NCI-H1694 treated with DMSO at 0.1 percent for 48 hours (cell line): ENCODE measurements at regions not wholly inside any gene's neighbourhood (a gene's known extent, or its start where the extent isn't known, plus 50 kb on each side); places are given as distances from the start of the nearest gene placed in this dataset.
A peak's percentile ranks its signal among the peaks of the same experiment; 100 is the strongest.
"Not testable (repeated sequence)": the region's sequence is repeated elsewhere in the genome, so short reads cannot be mapped to it uniquely, and the experiment has no call there.

Experiments
- DNase-seq: peaks from one replicate; lab custom pipeline; 2025; lab: John Stamatoyannopoulos, UW

- DNase-seq = no peak
Observed at GRCh38 chr12:90829044-90829443, 125.9 kb downstream of the CCER1 start.

GRCh38 chr12:90828621-90829020 is 126.4 kb downstream of the CCER1 start:
- DNase-seq = no peak

- no peak for DNase-seq
Observed at GRCh38 chr12:90827567-90827966, 127.4 kb downstream of the CCER1 start.

GRCh38 chr12:90826036-90826435 is 128.9 kb downstream of the CCER1 start:
- no peak for DNase-seq

GRCh38 chr12:90823859-90824258 is 131.1 kb downstream of the CCER1 start:
- no peak for DNase-seq

DNA sequence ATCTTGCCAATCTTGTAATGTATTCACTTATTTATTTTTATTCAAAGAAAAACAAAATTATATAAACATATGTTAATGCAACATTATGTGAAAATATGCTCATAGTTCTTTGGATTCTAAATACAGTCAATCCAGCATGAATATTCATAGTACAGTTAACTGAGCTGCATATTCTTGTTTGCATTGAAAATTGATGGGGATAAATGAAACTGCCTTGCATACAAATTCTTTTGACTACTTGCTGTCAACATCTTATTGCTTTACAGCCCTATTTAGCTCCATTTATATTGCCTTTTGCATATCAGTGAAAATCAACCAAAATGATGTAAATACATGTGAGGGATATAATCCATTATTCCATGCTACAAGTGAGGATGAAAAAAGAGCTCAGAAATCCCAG is 135.3 kb downstream of the CCER1 start:
- DNase-seq = no peak

- no peak for DNase-seq
Observed at GRCh38 chr12:90816353-90817089, 138.5 kb downstream of the CCER1 start.

GRCh38 chr12:90809940-90810339 is 145.0 kb downstream of the CCER1 start:
- no peak for DNase-seq

DNA sequence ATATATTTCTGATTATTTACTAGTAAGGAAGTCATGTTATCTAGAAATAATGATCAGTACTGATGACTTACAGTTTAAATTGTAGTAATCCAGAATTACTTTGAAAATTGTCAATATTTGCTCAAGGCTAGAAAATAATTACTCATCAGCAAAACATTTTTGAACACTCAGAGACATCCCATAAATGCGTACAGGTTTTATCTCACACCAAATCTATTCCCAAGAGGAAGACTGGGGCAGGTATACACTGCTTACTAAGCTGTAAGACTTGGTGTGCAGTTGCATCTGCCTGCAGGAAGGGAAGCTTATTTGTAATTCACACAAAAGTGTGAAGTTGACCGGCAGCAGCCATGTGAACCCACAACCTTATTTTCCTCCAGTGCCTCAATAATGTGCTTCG is 146.4 kb downstream of the CCER1 start:
- DNase-seq = no peak

- no peak for DNase-seq
Observed at GRCh38 chr12:90802727-90803126, 152.2 kb downstream of the CCER1 start.

GRCh38 chr12:90801776-90802175 is 153.2 kb downstream of the CCER1 start:
- DNase-seq = no peak

- no peak for DNase-seq
Observed at GRCh38 chr12:90794212-90794611, 160.8 kb downstream of the CCER1 start.

DNA sequence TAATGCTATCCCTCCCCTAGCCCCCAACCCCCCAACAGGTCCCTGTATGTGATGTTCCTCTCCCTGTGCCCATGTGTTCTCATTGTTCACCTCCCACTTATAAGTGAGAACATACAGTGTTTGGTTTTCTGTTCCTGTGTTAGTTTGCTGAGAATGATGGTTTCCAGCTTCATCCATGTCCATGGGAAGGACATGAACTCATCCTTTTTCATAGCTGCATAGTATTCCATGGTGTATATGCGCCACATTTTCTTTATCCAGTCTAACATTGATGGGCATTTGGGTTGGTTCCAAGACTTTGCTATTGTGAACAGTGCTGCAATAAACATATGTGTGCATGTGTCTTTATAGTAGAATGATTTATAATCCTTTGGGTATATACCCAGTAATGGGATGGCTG is 162.3 kb downstream of the CCER1 start:
- DNase-seq = not testable (repeated sequence)

GRCh38 chr12:90791445-90791844 is 163.5 kb downstream of the CCER1 start:
- DNase-seq = no peak

- no peak for DNase-seq
Observed at GRCh38 chr12:90790747-90791146, 164.2 kb downstream of the CCER1 start.

DNA sequence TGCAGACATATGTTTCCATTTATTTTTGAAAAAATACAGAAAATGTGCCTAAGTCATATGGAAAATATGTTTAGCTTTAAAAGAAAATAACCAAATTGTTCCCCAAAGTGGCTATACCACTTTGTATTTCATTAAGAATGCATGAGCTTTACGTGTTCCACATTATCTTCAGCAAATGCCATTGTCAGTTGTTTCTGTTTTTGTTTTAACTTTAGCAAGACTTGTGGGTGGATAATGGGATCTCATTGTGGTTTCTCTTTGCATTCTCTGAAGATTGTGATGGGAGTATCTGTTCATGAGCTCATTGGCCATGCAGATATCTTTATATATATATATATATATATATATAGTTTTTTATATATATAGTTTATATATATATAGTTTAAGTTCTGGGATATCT is 181.5 kb downstream of the CCER1 start:
- no peak for DNase-seq

GRCh38 chr12:90770861-90771260 is 184.1 kb downstream of the CCER1 start:
- no peak for DNase-seq

DNA sequence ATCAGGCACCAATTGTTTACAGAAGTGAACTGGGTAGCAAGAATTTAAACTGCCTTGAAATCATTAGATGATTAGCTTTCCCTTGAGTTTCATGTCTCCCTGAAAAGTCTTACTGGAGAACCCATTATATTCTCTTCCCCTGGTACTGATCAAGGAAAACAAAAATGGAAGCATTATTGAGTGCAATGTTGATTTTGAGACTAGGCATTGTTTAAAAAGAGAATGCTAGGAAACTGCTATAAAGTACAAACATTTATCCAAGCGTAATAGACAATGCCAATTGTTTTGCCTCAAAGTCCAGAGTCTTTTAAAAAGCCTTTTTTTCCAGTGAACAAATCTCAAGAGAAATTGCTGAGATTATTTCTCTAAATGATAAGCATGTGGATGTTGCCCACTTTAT is 197.0 kb downstream of the CCER1 start:
- DNase-seq = no peak

DNA sequence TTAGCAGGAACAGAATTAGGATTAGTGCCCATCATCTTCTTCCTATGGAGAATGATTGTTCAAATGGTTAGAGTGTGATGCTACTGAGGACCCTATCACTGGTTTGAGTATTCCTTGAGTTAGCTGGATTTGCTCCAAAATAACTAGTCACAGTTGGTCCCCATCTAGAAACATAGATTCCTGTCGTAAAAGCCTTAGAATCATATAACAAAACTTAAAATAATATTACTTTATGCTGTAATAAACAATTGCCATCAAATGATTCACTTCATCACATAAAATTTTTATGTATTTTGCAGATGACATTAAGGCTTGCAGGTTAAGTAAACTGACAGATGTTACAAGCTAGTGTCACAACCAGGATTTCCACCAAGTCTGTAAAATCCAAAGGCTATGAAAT is 209.8 kb downstream of the CCER1 start:
- DNase-seq = no peak

DNA sequence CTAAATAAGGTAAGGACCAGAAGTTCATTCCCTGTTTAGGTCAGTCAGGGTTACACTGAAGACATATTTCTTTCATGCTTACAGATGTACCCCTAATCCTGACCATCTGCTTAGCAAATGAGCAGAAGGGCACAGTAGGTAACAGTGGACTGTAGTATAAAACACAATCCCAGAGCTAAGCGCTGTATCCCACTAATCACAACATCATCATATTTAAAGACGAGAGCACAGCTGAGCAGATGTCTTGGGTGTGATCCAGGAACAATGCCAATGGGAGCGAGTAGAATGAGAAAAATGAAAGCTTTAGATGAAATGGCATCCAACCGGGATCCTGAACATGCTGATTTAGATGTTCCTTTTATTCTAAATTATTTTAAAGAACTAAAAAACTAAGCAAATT is 213.4 kb downstream of the CCER1 start:
- DNase-seq = peak; percentile 91

- no peak for DNase-seq
Observed at GRCh38 chr12:90729736-90730135, 225.2 kb downstream of the CCER1 start.

DNA sequence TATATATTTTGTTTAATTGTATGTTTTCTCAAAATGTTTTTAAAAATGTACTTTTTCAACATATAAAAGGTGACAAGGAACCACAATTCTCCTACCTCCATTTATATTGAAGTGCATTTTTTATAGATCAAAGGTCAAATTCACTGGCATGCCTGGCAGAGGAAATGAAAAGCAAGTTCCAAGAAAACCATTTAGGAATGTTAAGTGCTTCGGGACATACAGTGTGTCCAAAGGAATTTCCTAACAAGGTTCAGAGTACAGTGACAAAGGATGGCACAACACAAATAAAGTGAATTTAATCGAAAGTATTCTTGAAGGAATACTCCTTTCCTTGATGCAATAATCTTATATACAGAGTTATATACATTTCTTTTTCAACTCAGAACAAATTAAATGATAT is 242.3 kb downstream of the CCER1 start:
- DNase-seq = no peak

DNA sequence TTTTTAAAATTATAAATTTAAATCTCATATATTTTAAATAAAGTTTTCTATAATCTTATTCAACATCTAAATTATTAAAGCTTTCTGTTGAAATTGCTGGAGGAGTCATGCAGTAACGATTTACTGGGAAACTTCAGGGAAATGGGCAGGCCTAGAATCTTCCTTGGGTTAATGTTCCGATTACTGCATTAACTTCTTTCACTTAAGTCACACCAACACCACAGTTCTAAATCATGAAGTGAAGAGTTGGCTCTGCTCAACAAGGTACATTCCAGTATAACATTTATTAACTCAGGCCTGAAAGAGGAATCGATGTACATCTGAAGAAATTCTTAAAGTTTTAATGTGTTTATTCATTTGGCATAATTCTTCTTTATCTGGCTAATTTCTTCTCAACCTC is 244.3 kb downstream of the CCER1 start:
- no peak for DNase-seq

DNA sequence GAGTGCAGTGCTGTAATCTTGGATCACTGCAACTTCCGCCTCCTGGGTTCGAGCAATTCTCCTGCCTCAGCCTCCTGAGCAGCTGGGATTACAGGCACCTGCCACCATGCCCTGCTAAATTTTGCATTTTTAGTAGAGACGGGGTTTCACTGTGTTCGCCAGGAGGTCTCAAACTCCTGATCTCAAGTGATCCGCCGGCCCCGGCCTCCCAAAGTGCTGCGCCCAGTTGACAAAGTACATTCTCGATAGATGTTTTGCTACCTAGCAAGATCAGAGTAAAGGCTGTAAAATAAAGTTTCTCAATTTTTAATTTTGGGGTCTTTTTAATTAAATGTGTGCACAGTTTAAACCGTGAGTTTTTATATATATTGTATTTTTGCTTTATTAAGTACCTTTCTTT is 248.9 kb downstream of the CCER1 start:
- no peak for DNase-seq
